ENCODE measurements at regions not wholly inside any gene's neighbourhood (a gene's known extent, or its start where the extent isn't known, plus 50 kb on each side); places are given as distances from the start of the nearest gene placed in this dataset.

DNA sequence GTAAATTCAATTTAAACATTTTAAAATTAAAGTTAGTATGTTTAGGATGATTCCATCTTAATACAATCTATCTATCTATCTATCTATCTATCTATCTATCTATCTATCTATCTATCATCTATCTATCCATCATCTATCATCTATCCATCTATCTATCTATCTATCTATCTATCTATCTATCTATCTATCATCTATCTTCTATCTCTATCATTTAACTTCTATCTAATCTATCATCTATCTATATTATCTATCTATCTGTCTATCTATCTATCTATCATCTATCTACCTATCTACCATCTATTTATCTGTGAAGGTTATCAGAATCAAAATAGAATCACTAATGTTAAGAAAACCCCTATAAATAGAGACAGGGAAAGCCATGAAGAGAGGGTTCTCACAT lies 78.3 kb downstream of the RAMP3 start:
- ATAC-seq, result no peak
- TF ChIP-seq PPARA (CRISPR knock-in tag; IDR thresholded peaks at IDR 0.05; ENCODE audit: borderline replicate concordance) (no peak), ZFP30 (CRISPR knock-in tag; IDR thresholded peaks at IDR 0.05) (no peak), SNAI2 (CRISPR knock-in tag; IDR thresholded peaks at IDR 0.05) (no peak), TCF4 (CRISPR knock-in tag; IDR thresholded peaks at IDR 0.05; ENCODE audit: borderline replicate concordance) (no peak), CSDC2 (CRISPR knock-in tag; IDR thresholded peaks at IDR 0.05) (no peak), ZNF565 (CRISPR knock-in tag; conservative IDR thresholded peaks at IDR 0.05; ENCODE audit: low read depth) (no peak), ESRRG (CRISPR knock-in tag; IDR thresholded peaks at IDR 0.05) (no peak), ISL1 (CRISPR knock-in tag; IDR thresholded peaks at IDR 0.05) (no peak), ZC3H10 (CRISPR knock-in tag; IDR thresholded peaks at IDR 0.05) (no peak), RARB (CRISPR knock-in tag; IDR thresholded peaks at IDR 0.05) (no peak), ARNTL (CRISPR knock-in tag; IDR thresholded peaks at IDR 0.05; ENCODE audit: borderline replicate concordance, low read depth) (no peak), ZFP3 (CRISPR knock-in tag; IDR thresholded peaks at IDR 0.05) (no peak), TOX (CRISPR knock-in tag; IDR thresholded peaks at IDR 0.05; ENCODE audit: borderline replicate concordance) (no peak)
- TF ChIP-seq, protein P1, sequence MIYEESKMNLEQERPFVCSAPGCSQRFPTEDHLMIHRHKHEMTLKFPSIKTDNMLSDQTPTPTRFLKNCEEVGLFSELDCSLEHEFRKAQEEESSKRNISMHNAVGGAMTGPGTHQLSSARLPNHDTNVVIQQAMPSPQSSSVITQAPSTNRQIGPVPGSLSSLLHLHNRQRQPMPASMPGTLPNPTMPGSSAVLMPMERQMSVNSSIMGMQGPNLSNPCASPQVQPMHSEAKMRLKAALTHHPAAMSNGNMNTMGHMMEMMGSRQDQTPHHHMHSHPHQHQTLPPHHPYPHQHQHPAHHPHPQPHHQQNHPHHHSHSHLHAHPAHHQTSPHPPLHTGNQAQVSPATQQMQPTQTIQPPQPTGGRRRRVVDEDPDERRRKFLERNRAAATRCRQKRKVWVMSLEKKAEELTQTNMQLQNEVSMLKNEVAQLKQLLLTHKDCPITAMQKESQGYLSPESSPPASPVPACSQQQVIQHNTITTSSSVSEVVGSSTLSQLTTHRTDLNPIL (CRISPR knock-in tag; IDR thresholded peaks at IDR 0.05; ENCODE audit: low read depth), result no peak
- TF ChIP-seq, protein P2, sequence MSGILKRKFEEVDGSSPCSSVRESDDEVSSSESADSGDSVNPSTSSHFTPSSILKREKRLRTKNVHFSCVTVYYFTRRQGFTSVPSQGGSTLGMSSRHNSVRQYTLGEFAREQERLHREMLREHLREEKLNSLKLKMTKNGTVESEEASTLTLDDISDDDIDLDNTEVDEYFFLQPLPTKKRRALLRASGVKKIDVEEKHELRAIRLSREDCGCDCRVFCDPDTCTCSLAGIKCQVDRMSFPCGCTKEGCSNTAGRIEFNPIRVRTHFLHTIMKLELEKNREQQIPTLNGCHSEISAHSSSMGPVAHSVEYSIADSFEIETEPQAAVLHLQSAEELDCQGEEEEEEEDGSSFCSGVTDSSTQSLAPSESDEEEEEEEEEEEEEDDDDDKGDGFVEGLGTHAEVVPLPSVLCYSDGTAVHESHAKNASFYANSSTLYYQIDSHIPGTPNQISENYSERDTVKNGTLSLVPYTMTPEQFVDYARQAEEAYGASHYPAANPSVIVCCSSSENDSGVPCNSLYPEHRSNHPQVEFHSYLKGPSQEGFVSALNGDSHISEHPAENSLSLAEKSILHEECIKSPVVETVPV (CRISPR knock-in tag; IDR thresholded peaks at IDR 0.05), result no peak
- TF ChIP-seq, protein P3, sequence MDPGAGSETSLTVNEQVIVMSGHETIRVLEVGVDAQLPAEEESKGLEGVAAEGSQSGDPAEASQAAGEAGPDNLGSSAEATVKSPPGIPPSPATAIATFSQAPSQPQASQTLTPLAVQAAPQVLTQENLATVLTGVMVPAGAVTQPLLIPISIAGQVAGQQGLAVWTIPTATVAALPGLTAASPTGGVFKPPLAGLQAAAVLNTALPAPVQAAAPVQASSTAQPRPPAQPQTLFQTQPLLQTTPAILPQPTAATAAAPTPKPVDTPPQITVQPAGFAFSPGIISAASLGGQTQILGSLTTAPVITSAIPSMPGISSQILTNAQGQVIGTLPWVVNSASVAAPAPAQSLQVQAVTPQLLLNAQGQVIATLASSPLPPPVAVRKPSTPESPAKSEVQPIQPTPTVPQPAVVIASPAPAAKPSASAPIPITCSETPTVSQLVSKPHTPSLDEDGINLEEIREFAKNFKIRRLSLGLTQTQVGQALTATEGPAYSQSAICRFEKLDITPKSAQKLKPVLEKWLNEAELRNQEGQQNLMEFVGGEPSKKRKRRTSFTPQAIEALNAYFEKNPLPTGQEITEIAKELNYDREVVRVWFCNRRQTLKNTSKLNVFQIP (CRISPR knock-in tag; IDR thresholded peaks at IDR 0.05; ENCODE audit: borderline replicate concordance, low read depth), result no peak
- TF ChIP-seq, protein P4, sequence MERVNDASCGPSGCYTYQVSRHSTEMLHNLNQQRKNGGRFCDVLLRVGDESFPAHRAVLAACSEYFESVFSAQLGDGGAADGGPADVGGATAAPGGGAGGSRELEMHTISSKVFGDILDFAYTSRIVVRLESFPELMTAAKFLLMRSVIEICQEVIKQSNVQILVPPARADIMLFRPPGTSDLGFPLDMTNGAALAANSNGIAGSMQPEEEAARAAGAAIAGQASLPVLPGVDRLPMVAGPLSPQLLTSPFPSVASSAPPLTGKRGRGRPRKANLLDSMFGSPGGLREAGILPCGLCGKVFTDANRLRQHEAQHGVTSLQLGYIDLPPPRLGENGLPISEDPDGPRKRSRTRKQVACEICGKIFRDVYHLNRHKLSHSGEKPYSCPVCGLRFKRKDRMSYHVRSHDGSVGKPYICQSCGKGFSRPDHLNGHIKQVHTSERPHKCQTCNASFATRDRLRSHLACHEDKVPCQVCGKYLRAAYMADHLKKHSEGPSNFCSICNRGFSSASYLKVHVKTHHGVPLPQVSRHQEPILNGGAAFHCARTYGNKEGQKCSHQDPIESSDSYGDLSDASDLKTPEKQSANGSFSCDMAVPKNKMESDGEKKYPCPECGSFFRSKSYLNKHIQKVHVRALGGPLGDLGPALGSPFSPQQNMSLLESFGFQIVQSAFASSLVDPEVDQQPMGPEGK (CRISPR knock-in tag; IDR thresholded peaks at IDR 0.05; ENCODE audit: borderline replicate concordance), result no peak
- TF ChIP-seq, protein P5, sequence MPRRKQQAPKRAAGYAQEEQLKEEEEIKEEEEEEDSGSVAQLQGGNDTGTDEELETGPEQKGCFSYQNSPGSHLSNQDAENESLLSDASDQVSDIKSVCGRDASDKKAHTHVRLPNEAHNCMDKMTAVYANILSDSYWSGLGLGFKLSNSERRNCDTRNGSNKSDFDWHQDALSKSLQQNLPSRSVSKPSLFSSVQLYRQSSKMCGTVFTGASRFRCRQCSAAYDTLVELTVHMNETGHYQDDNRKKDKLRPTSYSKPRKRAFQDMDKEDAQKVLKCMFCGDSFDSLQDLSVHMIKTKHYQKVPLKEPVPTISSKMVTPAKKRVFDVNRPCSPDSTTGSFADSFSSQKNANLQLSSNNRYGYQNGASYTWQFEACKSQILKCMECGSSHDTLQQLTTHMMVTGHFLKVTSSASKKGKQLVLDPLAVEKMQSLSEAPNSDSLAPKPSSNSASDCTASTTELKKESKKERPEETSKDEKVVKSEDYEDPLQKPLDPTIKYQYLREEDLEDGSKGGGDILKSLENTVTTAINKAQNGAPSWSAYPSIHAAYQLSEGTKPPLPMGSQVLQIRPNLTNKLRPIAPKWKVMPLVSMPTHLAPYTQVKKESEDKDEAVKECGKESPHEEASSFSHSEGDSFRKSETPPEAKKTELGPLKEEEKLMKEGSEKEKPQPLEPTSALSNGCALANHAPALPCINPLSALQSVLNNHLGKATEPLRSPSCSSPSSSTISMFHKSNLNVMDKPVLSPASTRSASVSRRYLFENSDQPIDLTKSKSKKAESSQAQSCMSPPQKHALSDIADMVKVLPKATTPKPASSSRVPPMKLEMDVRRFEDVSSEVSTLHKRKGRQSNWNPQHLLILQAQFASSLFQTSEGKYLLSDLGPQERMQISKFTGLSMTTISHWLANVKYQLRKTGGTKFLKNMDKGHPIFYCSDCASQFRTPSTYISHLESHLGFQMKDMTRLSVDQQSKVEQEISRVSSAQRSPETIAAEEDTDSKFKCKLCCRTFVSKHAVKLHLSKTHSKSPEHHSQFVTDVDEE (CRISPR knock-in tag; IDR thresholded peaks at IDR 0.05), result no peak

DNA sequence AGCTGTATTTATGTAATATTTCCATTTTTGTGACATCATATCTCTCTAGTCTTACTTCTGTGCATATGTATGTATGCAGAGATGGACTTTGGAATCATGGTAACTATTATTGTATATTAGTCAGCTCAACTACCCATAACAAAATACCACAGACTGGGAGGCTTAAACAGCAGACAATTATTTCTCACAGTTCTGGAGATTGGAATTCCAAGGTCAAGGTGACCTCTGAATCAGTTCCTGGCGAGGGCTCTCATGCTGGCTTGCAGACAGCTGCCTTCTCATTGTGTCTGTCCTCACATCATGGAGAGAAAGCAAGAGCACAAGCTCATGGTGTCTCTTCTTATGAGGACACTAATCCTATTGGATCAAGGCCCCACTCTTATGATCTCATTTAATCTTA lies 79.1 kb downstream of the RAMP3 start:
- no peak for ATAC-seq
- TF ChIP-seq OSR1 (CRISPR knock-in tag; IDR thresholded peaks at IDR 0.05) (no peak), ZC3H10 (CRISPR knock-in tag; IDR thresholded peaks at IDR 0.05) (no peak), ZNF70 (CRISPR knock-in tag; IDR thresholded peaks at IDR 0.05) (no peak), GLIS3 (CRISPR knock-in tag; IDR thresholded peaks at IDR 0.05) (no peak), ZFP3 (CRISPR knock-in tag; IDR thresholded peaks at IDR 0.05) (no peak), PPARA (CRISPR knock-in tag; IDR thresholded peaks at IDR 0.05; ENCODE audit: borderline replicate concordance) (no peak), ZFP30 (CRISPR knock-in tag; IDR thresholded peaks at IDR 0.05) (no peak), ISL1 (CRISPR knock-in tag; IDR thresholded peaks at IDR 0.05) (no peak), ARNTL (CRISPR knock-in tag; IDR thresholded peaks at IDR 0.05; ENCODE audit: borderline replicate concordance, low read depth) (no peak), TCF4 (CRISPR knock-in tag; IDR thresholded peaks at IDR 0.05; ENCODE audit: borderline replicate concordance) (no peak)
- TF ChIP-seq, protein P5 (CRISPR knock-in tag; IDR thresholded peaks at IDR 0.05), result no peak
- TF ChIP-seq, protein P3 (CRISPR knock-in tag; IDR thresholded peaks at IDR 0.05; ENCODE audit: borderline replicate concordance, low read depth), result no peak

Measured in SK-N-SH treated with all-trans-retinoic acid at 6 μM for 48 hours (cell line).